ENCODE measurements at regions not wholly inside any gene's neighbourhood (a gene's known extent, or its start where the extent isn't known, plus 50 kb on each side); places are given as distances from the start of the nearest gene placed in this dataset.
"Not testable (repeated sequence)": the region's sequence is repeated elsewhere in the genome, so short reads cannot be mapped to it uniquely, and the experiment has no call there.

- no peak overlapping the region for H2AFZ ChIP-seq (replicated peaks)
- Mint-ChIP-seq H3K36me3 (peaks cover 9% of the 10 kb centered on the region), H3K4me1 (peaks cover 58% of the 10 kb centered on the region), H3K27ac (peak overlapping the region; percentile 48), H3K9me3 (no peaks in the 10 kb centered on the region), H3K27me3 (ENCODE audit: insufficient read depth, low read depth) (no peaks in the 10 kb centered on the region), H3K4me3 (no peak overlapping the region)
- H3K27ac ChIP-seq: no peak overlapping the region
- no peaks in the 10 kb centered on the region for H3K79me2 ChIP-seq (ENCODE audit: low read depth)
- no peaks in the 10 kb centered on the region for H3K27me3 ChIP-seq
- H3K4me3 ChIP-seq: no peak overlapping the region
- H3K36me3 ChIP-seq: no peaks in the 10 kb centered on the region
- H3K9me3 ChIP-seq (ENCODE audit: low read depth): peaks cover 3% of the 10 kb centered on the region
- TF ChIP-seq CTCF (IDR thresholded peaks at IDR 0.05): no peak
- no peak for TF ChIP-seq EZH2 (IDR thresholded peaks at IDR 0.05)
- TF ChIP-seq EZH2phosphoT487 (IDR thresholded peaks at IDR 0.05): no peak
- no peaks in the 10 kb centered on the region for H4K20me1 ChIP-seq (ENCODE audit: low read depth)
- H3F3A ChIP-seq (ENCODE audit: low read depth): peaks cover under 1% of the 10 kb centered on the region
- H3K9ac ChIP-seq: no peak overlapping the region
- H3K4me1 ChIP-seq: peaks cover 50% of the 10 kb centered on the region
- no peak for DNase-seq (ENCODE audit: low spot score)
- H3K4me2 ChIP-seq: no peak overlapping the region
Observed at GRCh38 chr12:24359418-24359817, 409.9 kb upstream of the SOX5 start.

GRCh38 chr12:24356240-24356804, 406.9 kb upstream of the SOX5 start:
- TF ChIP-seq EZH2 (IDR thresholded peaks at IDR 0.05): no peak
- Mint-ChIP-seq H3K36me3 (peaks cover 18% of the 10 kb centered on the region), H3K4me3 (no peak overlapping the region), H3K9me3 (no peaks in the 10 kb centered on the region), H3K27ac (peak overlapping the region; percentile 7), H3K27me3 (ENCODE audit: insufficient read depth, low read depth) (no peaks in the 10 kb centered on the region), H3K4me1 (peaks cover 45% of the 10 kb centered on the region)
- Histone ChIP-seq H3K9me3 (ENCODE audit: low read depth) (peaks cover 3% of the 10 kb centered on the region), H3K27me3 (no peaks in the 10 kb centered on the region), H3K79me2 (ENCODE audit: low read depth) (no peaks in the 10 kb centered on the region), H3K4me3 (no peak overlapping the region), H2AFZ (replicated peaks) (no peak overlapping the region), H3K9ac (no peak overlapping the region), H3K4me1 (peaks cover 38% of the 10 kb centered on the region), H3K36me3 (no peaks in the 10 kb centered on the region), H3F3A (ENCODE audit: low read depth) (peaks cover 4% of the 10 kb centered on the region), H3K4me2 (peak overlapping the region; percentile 14), H3K27ac (no peak overlapping the region), H4K20me1 (ENCODE audit: low read depth) (no peaks in the 10 kb centered on the region)
- no peak for DNase-seq (ENCODE audit: low spot score)

GRCh38 chr12:24352363-24352762, 402.9 kb upstream of the SOX5 start:
- no peak overlapping the region for H3K27ac ChIP-seq
- H3K9me3 ChIP-seq (ENCODE audit: low read depth): peaks cover 3% of the 10 kb centered on the region
- no peaks in the 10 kb centered on the region for H4K20me1 ChIP-seq (ENCODE audit: low read depth)
- no peak overlapping the region for H3K4me3 Mint-ChIP-seq
- H2AFZ ChIP-seq (replicated peaks): no peak overlapping the region
- TF ChIP-seq EZH2phosphoT487 (IDR thresholded peaks at IDR 0.05): no peak
- no peak for TF ChIP-seq CTCF (IDR thresholded peaks at IDR 0.05)
- no peak for TF ChIP-seq EZH2 (IDR thresholded peaks at IDR 0.05)
- H3K4me1 ChIP-seq: peaks cover 16% of the 10 kb centered on the region
- peaks cover 27% of the 10 kb centered on the region for H3K36me3 Mint-ChIP-seq
- peaks cover 14% of the 10 kb centered on the region for H3K9me3 Mint-ChIP-seq
- H3K27me3 ChIP-seq: no peaks in the 10 kb centered on the region
- H3K79me2 ChIP-seq (ENCODE audit: low read depth): no peaks in the 10 kb centered on the region
- H3K36me3 ChIP-seq: no peaks in the 10 kb centered on the region
- peaks cover 4% of the 10 kb centered on the region for H3F3A ChIP-seq (ENCODE audit: low read depth)
- no peak overlapping the region for H3K9ac ChIP-seq
- H3K4me2 ChIP-seq: no peak overlapping the region
- no peak overlapping the region for H3K27ac Mint-ChIP-seq
- H3K4me1 Mint-ChIP-seq: peaks cover 25% of the 10 kb centered on the region
- no peaks in the 10 kb centered on the region for H3K27me3 Mint-ChIP-seq (ENCODE audit: insufficient read depth, low read depth)
- no peak overlapping the region for H3K4me3 ChIP-seq
- DNase-seq (ENCODE audit: low spot score): no peak

- TF ChIP-seq EZH2phosphoT487 (IDR thresholded peaks at IDR 0.05) (no peak), EZH2 (IDR thresholded peaks at IDR 0.05) (no peak), CTCF (IDR thresholded peaks at IDR 0.05) (no peak)
- no peaks in the 10 kb centered on the region for H3K79me2 ChIP-seq (ENCODE audit: low read depth)
- no peak overlapping the region for H2AFZ ChIP-seq (replicated peaks)
- peaks cover 6% of the 10 kb centered on the region for H3K4me1 Mint-ChIP-seq
- H3F3A ChIP-seq (ENCODE audit: low read depth): peaks cover under 1% of the 10 kb centered on the region
- no peaks in the 10 kb centered on the region for H4K20me1 ChIP-seq (ENCODE audit: low read depth)
- H3K27ac ChIP-seq: no peak overlapping the region
- no peaks in the 10 kb centered on the region for H3K27me3 Mint-ChIP-seq (ENCODE audit: insufficient read depth, low read depth)
- no peak for DNase-seq (ENCODE audit: low spot score)
- H3K36me3 Mint-ChIP-seq: peaks cover 21% of the 10 kb centered on the region
- peaks cover 15% of the 10 kb centered on the region for H3K9me3 Mint-ChIP-seq
- H3K4me3 ChIP-seq: no peak overlapping the region
- no peak overlapping the region for H3K27ac Mint-ChIP-seq
- no peak overlapping the region for H3K4me2 ChIP-seq
- H3K36me3 ChIP-seq: no peaks in the 10 kb centered on the region
- no peak overlapping the region for H3K9ac ChIP-seq
- H3K9me3 ChIP-seq (ENCODE audit: low read depth): no peaks in the 10 kb centered on the region
- H3K4me1 ChIP-seq: peaks cover 8% of the 10 kb centered on the region
- no peaks in the 10 kb centered on the region for H3K27me3 ChIP-seq
- no peak overlapping the region for H3K4me3 Mint-ChIP-seq
Observed at GRCh38 chr12:24349051-24349799, 399.8 kb upstream of the SOX5 start.

- not testable (repeated sequence) for H3K36me3 ChIP-seq; H3K27ac Mint-ChIP-seq; H3K9me3 ChIP-seq (ENCODE audit: low read depth); H3K9ac ChIP-seq; H3K27me3 ChIP-seq; H3F3A ChIP-seq (ENCODE audit: low read depth); H4K20me1 ChIP-seq (ENCODE audit: low read depth); H3K27ac ChIP-seq; H2AFZ ChIP-seq (replicated peaks); H3K4me3 ChIP-seq; H3K27me3 Mint-ChIP-seq (ENCODE audit: insufficient read depth, low read depth); H3K4me3 Mint-ChIP-seq; H3K4me1 Mint-ChIP-seq; H3K4me1 ChIP-seq; H3K4me2 ChIP-seq; DNase-seq (ENCODE audit: low spot score); H3K79me2 ChIP-seq (ENCODE audit: low read depth)
- H3K36me3 Mint-ChIP-seq: peaks cover 22% of the 10 kb centered on the region
- peaks cover 16% of the 10 kb centered on the region for H3K9me3 Mint-ChIP-seq
Observed at GRCh38 chr12:24348180-24348579, 398.7 kb upstream of the SOX5 start.

Measured in neural progenitor cell (in vitro differentiated cells).